ENCODE measurements at regions not wholly inside any gene's neighbourhood (a gene's known extent, or its start where the extent isn't known, plus 50 kb on each side); places are given as distances from the start of the nearest gene placed in this dataset.

DNA sequence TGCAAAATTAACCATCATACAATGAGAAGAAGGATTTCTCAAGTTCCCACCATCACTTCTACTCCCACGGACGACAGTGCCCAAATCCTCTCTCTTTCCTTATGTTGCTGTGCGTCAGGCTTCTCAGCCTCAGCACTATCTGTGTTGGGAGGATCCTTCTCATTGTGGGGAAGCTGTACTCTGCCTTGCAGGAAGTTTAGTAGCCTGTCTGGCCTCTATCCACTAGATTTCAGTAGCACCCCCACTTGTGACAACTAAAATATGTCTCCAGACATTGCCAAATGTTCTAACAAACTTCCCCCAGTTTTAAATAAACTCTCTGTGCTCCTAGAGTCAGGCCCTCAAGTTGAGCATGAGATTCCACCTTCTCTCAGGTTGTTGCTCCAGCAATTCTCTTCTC, 545.9 kb upstream of the ZFP42 start:
- no peak for DNase-seq (ENCODE audit: extremely low spot score)
- no peak for TF ChIP-seq BHLHE40 (IDR thresholded peaks at IDR 0.05; ENCODE audit: borderline replicate concordance)
- no peak for TF ChIP-seq ARNT (IDR thresholded peaks at IDR 0.05)
- no peak for TF ChIP-seq FOXA1 (IDR thresholded peaks at IDR 0.05)
- no peak for TF ChIP-seq ELF4 (IDR thresholded peaks at IDR 0.05)
- TF ChIP-seq ZNF384 (IDR thresholded peaks at IDR 0.05) = no peak
- no peak for TF ChIP-seq HDGF (IDR thresholded peaks at IDR 0.05; ENCODE audit: borderline replicate concordance)
- TF ChIP-seq LEF1 (IDR thresholded peaks at IDR 0.05; ENCODE audit: borderline replicate concordance) = no peak
- TF ChIP-seq L3MBTL2 (conservative IDR thresholded peaks at IDR 0.05) = no peak
- no peak for TF ChIP-seq TARDBP (IDR thresholded peaks at IDR 0.05)
- TF ChIP-seq FOXK2 (IDR thresholded peaks at IDR 0.05) = no peak
- TF ChIP-seq CTBP1 (IDR thresholded peaks at IDR 0.05; ENCODE audit: borderline replicate concordance) = no peak
- no peak for TF ChIP-seq FOXM1 (IDR thresholded peaks at IDR 0.05; ENCODE audit: borderline replicate concordance)
- ChIA-PET POLR2A (no interaction called here), CTCF (no interaction called here)

DNA sequence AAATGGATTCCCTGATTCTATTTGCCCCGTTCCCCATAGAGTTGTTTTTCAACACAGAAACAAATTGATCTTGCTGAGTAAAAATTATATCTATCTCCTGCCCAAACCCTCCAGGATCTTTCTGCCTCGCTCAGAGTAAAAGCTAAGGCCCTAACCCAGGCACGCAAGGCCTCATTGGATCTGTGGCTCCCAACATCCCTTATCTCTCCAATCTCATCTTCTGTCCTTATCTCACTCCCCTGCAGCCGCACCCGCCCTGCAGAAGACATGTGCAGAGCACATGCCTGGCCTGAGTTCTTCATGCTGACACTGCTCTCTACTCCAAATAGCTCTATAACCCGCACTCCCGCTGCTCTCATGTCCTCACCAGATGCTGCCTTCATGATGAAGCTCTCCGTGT, 543.8 kb upstream of the ZFP42 start:
- ChIA-PET POLR2A (no interaction called here), CTCF (interaction anchor here (1.2 kb wide), 1 partner anchor 11 kb away, joined by 3 read pairs; no protein-coding TSS in a partner anchor)
- TF ChIP-seq FOXA1 (IDR thresholded peaks at IDR 0.05) = no peak
- no peak for TF ChIP-seq LEF1 (IDR thresholded peaks at IDR 0.05; ENCODE audit: borderline replicate concordance)
- no peak for TF ChIP-seq FOXM1 (IDR thresholded peaks at IDR 0.05; ENCODE audit: borderline replicate concordance)
- TF ChIP-seq L3MBTL2 (conservative IDR thresholded peaks at IDR 0.05) = no peak
- TF ChIP-seq HDGF (IDR thresholded peaks at IDR 0.05; ENCODE audit: borderline replicate concordance) = no peak
- TF ChIP-seq CTBP1 (IDR thresholded peaks at IDR 0.05; ENCODE audit: borderline replicate concordance) = no peak
- TF ChIP-seq BHLHE40 (IDR thresholded peaks at IDR 0.05; ENCODE audit: borderline replicate concordance) = no peak
- no peak for TF ChIP-seq TARDBP (IDR thresholded peaks at IDR 0.05)
- no peak for TF ChIP-seq ZNF384 (IDR thresholded peaks at IDR 0.05)
- TF ChIP-seq SUZ12 (IDR thresholded peaks at IDR 0.05) = no peak
- TF ChIP-seq SP1 (IDR thresholded peaks at IDR 0.05) = no peak
- TF ChIP-seq, protein P1, sequence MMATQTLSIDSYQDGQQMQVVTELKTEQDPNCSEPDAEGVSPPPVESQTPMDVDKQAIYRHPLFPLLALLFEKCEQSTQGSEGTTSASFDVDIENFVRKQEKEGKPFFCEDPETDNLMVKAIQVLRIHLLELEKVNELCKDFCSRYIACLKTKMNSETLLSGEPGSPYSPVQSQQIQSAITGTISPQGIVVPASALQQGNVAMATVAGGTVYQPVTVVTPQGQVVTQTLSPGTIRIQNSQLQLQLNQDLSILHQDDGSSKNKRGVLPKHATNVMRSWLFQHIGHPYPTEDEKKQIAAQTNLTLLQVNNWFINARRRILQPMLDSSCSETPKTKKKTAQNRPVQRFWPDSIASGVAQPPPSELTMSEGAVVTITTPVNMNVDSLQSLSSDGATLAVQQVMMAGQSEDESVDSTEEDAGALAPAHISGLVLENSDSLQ (IDR thresholded peaks at IDR 0.05) = no peak
- DNase-seq (ENCODE audit: extremely low spot score) = no peak

DNA sequence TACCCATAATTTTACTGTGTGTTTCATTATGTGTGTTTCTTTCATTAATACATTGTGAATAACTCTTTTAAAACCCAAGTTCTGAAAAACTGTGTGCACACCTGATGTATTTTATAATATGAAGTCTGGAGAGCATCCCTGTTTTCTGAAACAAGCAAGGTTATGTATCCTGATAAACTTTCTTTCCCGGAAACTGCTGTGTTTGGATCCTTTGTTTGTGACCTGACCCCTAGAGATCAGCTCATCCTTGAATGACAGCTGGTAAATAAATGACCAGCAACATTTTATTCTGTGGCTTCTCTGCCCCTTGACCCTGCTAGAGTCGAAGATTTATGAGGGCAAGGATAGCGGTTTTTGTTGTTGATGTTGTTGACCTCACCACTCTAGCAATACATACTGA, 535.6 kb upstream of the ZFP42 start:
- CTCF ChIA-PET = no interaction called here

DNA sequence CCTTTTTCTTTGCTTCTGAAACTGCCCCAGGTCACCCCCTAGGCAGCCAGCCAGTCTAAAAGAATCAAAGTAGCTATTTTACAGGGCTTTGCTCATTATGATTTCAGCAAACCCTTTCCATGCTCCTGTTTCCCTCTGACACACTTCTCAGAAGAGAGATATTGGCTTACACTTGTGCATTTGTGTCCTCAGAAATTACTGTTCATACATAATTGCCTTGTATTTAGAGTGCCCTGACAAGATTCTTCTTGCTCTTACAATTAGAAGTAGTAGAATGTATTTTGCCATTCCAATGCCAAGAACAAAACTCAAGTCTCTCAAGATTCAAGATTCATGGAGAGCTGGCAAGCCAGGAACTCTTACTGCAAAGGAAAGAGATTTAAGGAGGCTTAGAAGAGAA, 531.0 kb upstream of the ZFP42 start:
- POLR2A ChIA-PET = no interaction called here
- DNase-seq (ENCODE audit: extremely low spot score) = no peak
- TF ChIP-seq NFRKB (IDR thresholded peaks at IDR 0.05) (no peak), FOXA1 (IDR thresholded peaks at IDR 0.05) (no peak), SUZ12 (IDR thresholded peaks at IDR 0.05) (no peak)
- CTCF ChIA-PET = no interaction called here

More for the DNA sequence above, 535.6 kb upstream of the ZFP42 start:
- POLR2A ChIA-PET = no interaction called here
- TF ChIP-seq FOXK2 (IDR thresholded peaks at IDR 0.05) (no peak), SUZ12 (IDR thresholded peaks at IDR 0.05) (no peak), TARDBP (IDR thresholded peaks at IDR 0.05) (no peak), BHLHE40 (IDR thresholded peaks at IDR 0.05; ENCODE audit: borderline replicate concordance) (no peak), SP1 (IDR thresholded peaks at IDR 0.05) (no peak), FOXA1 (IDR thresholded peaks at IDR 0.05) (no peak), NFRKB (IDR thresholded peaks at IDR 0.05) (no peak), ARNT (IDR thresholded peaks at IDR 0.05) (no peak), LEF1 (IDR thresholded peaks at IDR 0.05; ENCODE audit: borderline replicate concordance) (no peak)
- TF ChIP-seq, protein P1 (IDR thresholded peaks at IDR 0.05) = no peak
- no peak for DNase-seq (ENCODE audit: extremely low spot score)

DNA sequence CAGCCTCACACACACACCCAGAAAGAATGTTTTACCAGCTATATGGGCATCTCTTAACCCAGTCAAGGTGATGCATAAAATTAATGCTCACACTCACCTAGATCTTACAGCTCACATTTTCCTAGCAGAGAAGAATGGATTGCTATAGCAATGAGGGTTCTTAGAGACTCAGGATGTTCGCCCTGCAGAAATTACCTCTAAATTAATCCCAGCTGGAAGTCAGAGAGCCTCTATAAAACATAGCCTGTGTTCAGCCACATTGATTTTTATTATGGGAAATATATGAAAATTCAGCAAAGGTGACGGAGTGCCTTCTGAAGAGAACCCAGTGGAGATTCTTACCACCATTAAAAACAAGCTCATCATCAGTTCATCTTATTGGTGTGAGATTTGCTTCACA, 528.3 kb upstream of the ZFP42 start:
- POLR2A ChIA-PET = no interaction called here
- DNase-seq (ENCODE audit: extremely low spot score) = no peak
- CTCF ChIA-PET = no interaction called here
- TF ChIP-seq ELF4 (IDR thresholded peaks at IDR 0.05) = no peak
- no peak for TF ChIP-seq SP1 (IDR thresholded peaks at IDR 0.05)
- no peak for TF ChIP-seq SUZ12 (IDR thresholded peaks at IDR 0.05)
- TF ChIP-seq HDGF (IDR thresholded peaks at IDR 0.05; ENCODE audit: borderline replicate concordance) = no peak
- no peak for TF ChIP-seq L3MBTL2 (conservative IDR thresholded peaks at IDR 0.05)

DNA sequence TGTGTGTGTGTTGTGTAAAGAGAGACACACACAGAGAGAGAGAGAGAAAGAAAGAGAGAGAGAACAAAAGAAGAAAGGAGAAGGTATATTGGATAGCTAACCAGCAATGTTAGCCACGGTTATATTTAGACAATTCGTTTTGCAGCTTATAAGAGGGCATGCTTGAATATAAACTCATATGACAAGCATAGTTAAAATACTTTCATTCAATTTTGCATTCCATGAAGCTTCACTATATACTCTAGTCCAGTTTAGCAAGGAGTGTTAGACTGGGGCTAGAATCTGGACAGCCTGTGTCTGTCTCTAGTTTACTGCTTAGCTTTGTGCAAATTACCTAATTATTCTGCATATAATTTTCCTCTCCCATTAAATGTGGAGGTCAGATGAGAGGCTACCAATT, 525.9 kb upstream of the ZFP42 start:
- CTCF ChIA-PET = no interaction called here
- TF ChIP-seq, protein P1 (IDR thresholded peaks at IDR 0.05) = no peak
- TF ChIP-seq CTBP1 (IDR thresholded peaks at IDR 0.05; ENCODE audit: borderline replicate concordance) (no peak), SP1 (IDR thresholded peaks at IDR 0.05) (no peak), SUZ12 (IDR thresholded peaks at IDR 0.05) (no peak), ELF4 (IDR thresholded peaks at IDR 0.05) (no peak), FOXK2 (IDR thresholded peaks at IDR 0.05) (no peak), LEF1 (IDR thresholded peaks at IDR 0.05; ENCODE audit: borderline replicate concordance) (no peak), NFRKB (IDR thresholded peaks at IDR 0.05) (no peak), L3MBTL2 (conservative IDR thresholded peaks at IDR 0.05) (no peak), TARDBP (IDR thresholded peaks at IDR 0.05) (no peak), HDGF (IDR thresholded peaks at IDR 0.05; ENCODE audit: borderline replicate concordance) (no peak), ARNT (IDR thresholded peaks at IDR 0.05) (no peak), FOXM1 (IDR thresholded peaks at IDR 0.05; ENCODE audit: borderline replicate concordance) (no peak), BHLHE40 (IDR thresholded peaks at IDR 0.05; ENCODE audit: borderline replicate concordance) (no peak), FOXA1 (IDR thresholded peaks at IDR 0.05) (no peak), ZNF384 (IDR thresholded peaks at IDR 0.05) (no peak)
- POLR2A ChIA-PET = no interaction called here
- no peak for DNase-seq (ENCODE audit: extremely low spot score)

DNA sequence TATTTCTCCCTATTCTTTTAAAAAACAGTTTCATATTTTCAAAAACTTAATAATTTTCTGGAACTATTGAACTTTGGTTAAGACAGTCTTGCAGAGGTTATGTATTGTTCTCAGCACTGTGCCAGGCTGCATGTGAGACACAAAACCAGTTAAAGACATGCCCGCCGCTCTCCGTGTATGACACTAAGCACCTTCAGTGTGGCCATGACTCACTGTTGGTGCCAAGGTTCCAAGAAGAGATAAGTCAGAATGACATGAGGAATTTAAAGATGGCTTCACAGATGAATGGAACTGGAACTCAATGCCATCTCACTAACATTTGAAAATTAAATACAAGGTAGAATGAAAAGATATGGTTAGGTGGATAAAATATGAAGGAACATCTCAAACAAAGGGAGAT, 525.5 kb upstream of the ZFP42 start:
- ChIA-PET CTCF (no interaction called here), POLR2A (no interaction called here)
- TF ChIP-seq, protein P1 (IDR thresholded peaks at IDR 0.05) = no peak
- TF ChIP-seq FOXM1 (IDR thresholded peaks at IDR 0.05; ENCODE audit: borderline replicate concordance) = no peak
- no peak for TF ChIP-seq FOXA1 (IDR thresholded peaks at IDR 0.05)
- TF ChIP-seq CTBP1 (IDR thresholded peaks at IDR 0.05; ENCODE audit: borderline replicate concordance) = no peak
- TF ChIP-seq HDGF (IDR thresholded peaks at IDR 0.05; ENCODE audit: borderline replicate concordance) = no peak
- TF ChIP-seq SUZ12 (IDR thresholded peaks at IDR 0.05) = no peak
- no peak for TF ChIP-seq TARDBP (IDR thresholded peaks at IDR 0.05)
- TF ChIP-seq FOXK2 (IDR thresholded peaks at IDR 0.05) = no peak
- no peak for TF ChIP-seq LEF1 (IDR thresholded peaks at IDR 0.05; ENCODE audit: borderline replicate concordance)
- TF ChIP-seq NFRKB (IDR thresholded peaks at IDR 0.05) = no peak
- no peak for TF ChIP-seq ZNF384 (IDR thresholded peaks at IDR 0.05)
- TF ChIP-seq SP1 (IDR thresholded peaks at IDR 0.05) = no peak
- TF ChIP-seq L3MBTL2 (conservative IDR thresholded peaks at IDR 0.05) = no peak
- no peak for TF ChIP-seq ELF4 (IDR thresholded peaks at IDR 0.05)
- DNase-seq (ENCODE audit: extremely low spot score) = no peak
